ENCODE measurements at regions not wholly inside any gene's neighbourhood (a gene's known extent, or its start where the extent isn't known, plus 50 kb on each side); places are given as distances from the start of the nearest gene placed in this dataset.

DNA sequence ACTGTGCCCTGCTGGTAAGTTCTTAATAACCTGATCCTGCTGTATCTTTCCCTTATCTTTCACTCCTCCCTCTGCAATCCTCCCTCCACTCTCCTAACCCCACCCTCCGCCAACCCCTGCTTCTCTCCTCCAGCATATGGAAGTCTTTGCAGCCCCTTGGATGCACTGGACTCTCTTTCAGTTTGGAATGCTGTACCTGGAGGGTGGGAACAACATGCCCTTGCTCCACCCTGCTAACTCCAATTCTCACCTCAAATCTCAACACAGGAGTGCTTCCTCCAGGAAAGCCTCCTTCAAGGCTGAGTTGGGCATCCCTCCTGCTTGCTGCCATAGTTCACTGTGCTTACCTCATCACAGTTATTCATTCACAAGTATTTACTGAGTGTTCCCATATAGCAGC is 52.8 kb upstream of the LDLRAD3 start:
- no peak for DNase-seq
- no peaks in the 10 kb centered on the region for H3K36me3 Mint-ChIP-seq
- no peak overlapping the region for H3K27ac ChIP-seq (ENCODE audit: low read depth in 1 of 2, low read length in 2 of 2)
- H3K9ac ChIP-seq (ENCODE audit: insufficient read depth, low read length, poor library complexity, severe bottlenecking) = no peak overlapping the region
- intact Hi-C loops (cut with micrococcal nuclease) = no loop called here
- no peaks in the 10 kb centered on the region for H3K4me1 ChIP-seq (ENCODE audit: control insufficient read depth in 1 of 2, insufficient read depth in 2 of 2, low read length in 2 of 2)
- no peak overlapping the region for H2AFZ ChIP-seq (ENCODE audit: insufficient read depth, low read depth, low read length, poor library complexity, severe bottlenecking)
- TF ChIP-seq, protein P1, sequence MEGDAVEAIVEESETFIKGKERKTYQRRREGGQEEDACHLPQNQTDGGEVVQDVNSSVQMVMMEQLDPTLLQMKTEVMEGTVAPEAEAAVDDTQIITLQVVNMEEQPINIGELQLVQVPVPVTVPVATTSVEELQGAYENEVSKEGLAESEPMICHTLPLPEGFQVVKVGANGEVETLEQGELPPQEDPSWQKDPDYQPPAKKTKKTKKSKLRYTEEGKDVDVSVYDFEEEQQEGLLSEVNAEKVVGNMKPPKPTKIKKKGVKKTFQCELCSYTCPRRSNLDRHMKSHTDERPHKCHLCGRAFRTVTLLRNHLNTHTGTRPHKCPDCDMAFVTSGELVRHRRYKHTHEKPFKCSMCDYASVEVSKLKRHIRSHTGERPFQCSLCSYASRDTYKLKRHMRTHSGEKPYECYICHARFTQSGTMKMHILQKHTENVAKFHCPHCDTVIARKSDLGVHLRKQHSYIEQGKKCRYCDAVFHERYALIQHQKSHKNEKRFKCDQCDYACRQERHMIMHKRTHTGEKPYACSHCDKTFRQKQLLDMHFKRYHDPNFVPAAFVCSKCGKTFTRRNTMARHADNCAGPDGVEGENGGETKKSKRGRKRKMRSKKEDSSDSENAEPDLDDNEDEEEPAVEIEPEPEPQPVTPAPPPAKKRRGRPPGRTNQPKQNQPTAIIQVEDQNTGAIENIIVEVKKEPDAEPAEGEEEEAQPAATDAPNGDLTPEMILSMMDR (IDR thresholded peaks at IDR 0.05) = no peak
- no peak overlapping the region for H3K4me2 ChIP-seq (replicated peaks; ENCODE audit: extremely low read depth, low read length, poor library complexity, severe bottlenecking)
- no peak overlapping the region for H3K4me3 Mint-ChIP-seq
- no peaks in the 10 kb centered on the region for H3K79me2 ChIP-seq (ENCODE audit: insufficient read depth, low read length)
- H3K27me3 Mint-ChIP-seq (ENCODE audit: low read depth in 3 of 3) = peaks cover 1 to 10% (median 2%) of the 10 kb centered on the region in 3 donors
- H3K9me3 ChIP-seq (replicated peaks in 1 of 2; ENCODE audit: control insufficient read depth in 1 of 2, insufficient read depth in 1 of 2, low read length in 2 of 2) = no peaks in the 10 kb centered on the region
- H4K20me1 ChIP-seq (ENCODE audit: insufficient read depth, low read length) = no peaks in the 10 kb centered on the region
- peaks cover 0 to 2% (median 0%) of the 10 kb centered on the region in 7 donors for H3K9me3 Mint-ChIP-seq
- no peak overlapping the region for H3K27ac Mint-ChIP-seq
- WGBS (ENCODE audit: insufficient coverage) = 100% methylated on average over 1 of the region's 1 CpG
- H3K4me1 Mint-ChIP-seq = no peaks in the 10 kb centered on the region
- no peak overlapping the region for H3K4me3 ChIP-seq (replicated peaks in 1 of 3; ENCODE audit: low read depth in 2 of 3, low read length in 3 of 3)
- H3K36me3 ChIP-seq (replicated peaks in 1 of 2; ENCODE audit: control insufficient read depth in 1 of 2, insufficient read depth in 2 of 2, low read length in 2 of 2) = no peaks in the 10 kb centered on the region
- H3K27me3 ChIP-seq (ENCODE audit: control insufficient read depth in 2 of 2, insufficient read depth in 2 of 2, low read length in 2 of 2) = no peaks in the 10 kb centered on the region

DNA sequence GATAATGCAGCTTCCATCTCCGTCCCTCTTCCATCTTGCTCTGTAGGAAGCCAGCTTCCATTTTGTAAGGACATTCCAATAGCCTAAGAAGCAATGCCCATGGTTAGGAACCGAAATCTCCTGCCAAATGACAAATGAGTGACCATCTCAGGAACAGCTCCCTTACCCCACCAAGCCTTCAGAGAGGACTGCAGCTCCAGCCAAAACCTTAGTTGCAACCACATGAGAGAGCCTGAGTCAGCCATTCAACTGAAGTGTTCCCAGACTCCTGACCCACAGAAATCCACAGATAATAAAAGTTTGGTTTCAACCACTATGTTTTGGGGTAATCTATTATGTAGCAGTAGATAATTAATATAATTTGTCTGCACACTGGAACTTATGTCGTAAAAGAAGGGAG is 51.7 kb upstream of the LDLRAD3 start:
- Mint-ChIP-seq H3K27ac (no peak overlapping the region), H3K4me1 (no peaks in the 10 kb centered on the region), H3K27me3 (ENCODE audit: low read depth in 3 of 3) (peaks cover 0 to 8% (median 2%) of the 10 kb centered on the region in 3 donors), H3K4me3 (no peak overlapping the region), H3K9me3 (peaks cover 0 to 2% (median 0%) of the 10 kb centered on the region in 7 donors), H3K36me3 (no peaks in the 10 kb centered on the region)
- Histone ChIP-seq H2AFZ (ENCODE audit: insufficient read depth, low read depth, low read length, poor library complexity, severe bottlenecking) (no peak overlapping the region), H3K79me2 (ENCODE audit: insufficient read depth, low read length) (no peaks in the 10 kb centered on the region), H3K4me2 (replicated peaks; ENCODE audit: extremely low read depth, low read length, poor library complexity, severe bottlenecking) (no peak overlapping the region), H3K9ac (ENCODE audit: insufficient read depth, low read length, poor library complexity, severe bottlenecking) (no peak overlapping the region), H3K4me1 (ENCODE audit: control insufficient read depth in 1 of 2, insufficient read depth in 2 of 2, low read length in 2 of 2) (no peaks in the 10 kb centered on the region), H3K9me3 (replicated peaks in 1 of 2; ENCODE audit: control insufficient read depth in 1 of 2, insufficient read depth in 1 of 2, low read length in 2 of 2) (no peaks in the 10 kb centered on the region), H3K36me3 (replicated peaks in 1 of 2; ENCODE audit: control insufficient read depth in 1 of 2, insufficient read depth in 2 of 2, low read length in 2 of 2) (no peaks in the 10 kb centered on the region), H3K27me3 (ENCODE audit: control insufficient read depth in 2 of 2, insufficient read depth in 2 of 2, low read length in 2 of 2) (no peaks in the 10 kb centered on the region), H3K4me3 (replicated peaks in 1 of 3; ENCODE audit: low read depth in 2 of 3, low read length in 3 of 3) (no peak overlapping the region), H3K27ac (ENCODE audit: low read depth in 1 of 2, low read length in 2 of 2) (no peak overlapping the region), H4K20me1 (ENCODE audit: insufficient read depth, low read length) (no peaks in the 10 kb centered on the region)
- DNase-seq = no peak
- TF ChIP-seq, protein P1 (IDR thresholded peaks at IDR 0.05) = no peak
- 100% methylated on average over 2 of the region's 3 CpGs for WGBS (ENCODE audit: insufficient coverage)
- intact Hi-C loops (cut with micrococcal nuclease) = no loop called here
